Kidney (tissue), 13 donors: ENCODE measurements at regions not wholly inside any gene's neighbourhood (a gene's known extent, or its start where the extent isn't known, plus 50 kb on each side); places are given as distances from the start of the nearest gene placed in this dataset.

Experiments
- DNase-seq, 5 donors: peaks; one replicate each; pipeline ENCODE4 v3.0.0-alpha.2; 2013 to 2020
- FAIRE-seq: peaks from 2 replicates; lab custom pipeline; 2012; peaks lifted over from hg19 to GRCh38; lab: Jason Lieb, UNC
- H3K27ac ChIP-seq, 2 donors: one replicate each; pipeline ENCODE4 v1.7.0; 2013; ENCODE audit warnings: low read depth in 2 of 2, low read length in 2 of 2, inconsistent platforms in 1 of 2
- H3K27me3 ChIP-seq: one replicate; pipeline ENCODE4 v1.7.1; 2013; ENCODE audit warnings: low read length, inconsistent platforms; ENCODE audit not compliant: control insufficient read depth, insufficient read depth
- H3K36me3 ChIP-seq, 3 donors: one replicate each; pipeline versions ENCODE4 v1.7.0 to v1.7.1; 2013; ENCODE audit warnings: low read length in 3 of 3, control low read depth in 1 of 3, inconsistent platforms in 1 of 3; ENCODE audit not compliant: insufficient read depth in 3 of 3, control insufficient read depth in 2 of 3
- H3K4me1 ChIP-seq, 3 donors: one replicate each; pipeline versions ENCODE4 v1.7.0 to v1.7.1; 2013; ENCODE audit warnings: low read length in 3 of 3, inconsistent platforms in 1 of 3, low read depth in 1 of 3; ENCODE audit not compliant: control insufficient read depth in 2 of 3, insufficient read depth in 2 of 3
- H3K4me3 ChIP-seq, 3 donors: one replicate each; pipeline versions ENCODE4 v1.7.0 to v1.8.1; 2013; ENCODE audit warnings: low read length in 3 of 3, control low read depth in 1 of 3, inconsistent platforms in 1 of 3
- H3K9ac ChIP-seq, 3 donors: one replicate each; pipeline versions ENCODE4 v1.7.0 to v1.7.1; 2013; ENCODE audit warnings: low read length in 3 of 3, control low read depth in 1 of 3, inconsistent platforms in 1 of 3
- H3K9me3 ChIP-seq, 3 donors: one replicate each; pipeline versions ENCODE4 v1.7.0 to v1.7.1; 2013; ENCODE audit warnings: low read length in 3 of 3, control low read depth in 1 of 3, inconsistent platforms in 1 of 3; ENCODE audit not compliant: control insufficient read depth in 2 of 3, insufficient read depth in 1 of 3
- intact Hi-C: fragments of 100-400 bp; cut with DNase I; formaldehyde crosslinking; loops from one replicate; pipeline ENCODE4 v1.11.1; 2022
- TF ChIP-seq, protein P1 (sequence below): IDR thresholded peaks from 3 replicates; pipeline ENCODE4 v1.5.1; 2012; ENCODE audit warnings: mild to moderate bottlenecking, moderate library complexity, borderline replicate concordance; ENCODE audit not compliant: insufficient read depth; ENCODE audit errors: extremely low read depth
- donor health status: control.
- donor health status: control.
- donor health status: control.
- donor health status: control.
- donor health status: control.
- donor health status: DM: yes; HTN: yes; CAD: no.
- donor health status: Normal renal cell carcinoma (clear cell type).

DNA sequence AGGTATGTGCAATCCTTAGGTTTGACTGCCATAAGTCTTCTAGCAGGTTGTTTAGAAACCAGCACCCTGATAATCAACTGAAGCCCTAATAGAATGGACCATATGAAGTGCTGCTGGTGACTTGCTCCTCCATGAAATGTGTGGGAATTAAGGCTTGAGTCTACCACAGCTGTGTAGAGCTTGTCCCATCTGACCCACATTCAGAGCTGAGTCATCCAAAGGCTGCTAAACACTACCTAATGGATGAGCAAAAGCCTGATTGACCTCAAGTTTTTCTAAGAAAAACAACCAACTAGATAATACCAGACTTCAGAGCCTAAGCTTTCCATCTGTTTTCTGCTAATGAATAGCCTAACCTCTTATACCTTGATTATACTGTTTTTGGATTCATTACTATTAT, 120.3 kb upstream of the MOCS1 start:
- no peak for FAIRE-seq
- H3K4me1 ChIP-seq: no peaks in the 10 kb centered on the region
- no peaks in the 10 kb centered on the region for H3K36me3 ChIP-seq
- no peak overlapping the region for H3K27ac ChIP-seq
- no peaks in the 10 kb centered on the region for H3K27me3 ChIP-seq
- intact Hi-C loops: no loop called here
- no peaks in the 10 kb centered on the region for H3K9me3 ChIP-seq
- DNase-seq: no peak
- no peak overlapping the region for H3K9ac ChIP-seq
- TF ChIP-seq, protein P1, sequence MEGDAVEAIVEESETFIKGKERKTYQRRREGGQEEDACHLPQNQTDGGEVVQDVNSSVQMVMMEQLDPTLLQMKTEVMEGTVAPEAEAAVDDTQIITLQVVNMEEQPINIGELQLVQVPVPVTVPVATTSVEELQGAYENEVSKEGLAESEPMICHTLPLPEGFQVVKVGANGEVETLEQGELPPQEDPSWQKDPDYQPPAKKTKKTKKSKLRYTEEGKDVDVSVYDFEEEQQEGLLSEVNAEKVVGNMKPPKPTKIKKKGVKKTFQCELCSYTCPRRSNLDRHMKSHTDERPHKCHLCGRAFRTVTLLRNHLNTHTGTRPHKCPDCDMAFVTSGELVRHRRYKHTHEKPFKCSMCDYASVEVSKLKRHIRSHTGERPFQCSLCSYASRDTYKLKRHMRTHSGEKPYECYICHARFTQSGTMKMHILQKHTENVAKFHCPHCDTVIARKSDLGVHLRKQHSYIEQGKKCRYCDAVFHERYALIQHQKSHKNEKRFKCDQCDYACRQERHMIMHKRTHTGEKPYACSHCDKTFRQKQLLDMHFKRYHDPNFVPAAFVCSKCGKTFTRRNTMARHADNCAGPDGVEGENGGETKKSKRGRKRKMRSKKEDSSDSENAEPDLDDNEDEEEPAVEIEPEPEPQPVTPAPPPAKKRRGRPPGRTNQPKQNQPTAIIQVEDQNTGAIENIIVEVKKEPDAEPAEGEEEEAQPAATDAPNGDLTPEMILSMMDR: no peak
- no peak overlapping the region for H3K4me3 ChIP-seq

DNA sequence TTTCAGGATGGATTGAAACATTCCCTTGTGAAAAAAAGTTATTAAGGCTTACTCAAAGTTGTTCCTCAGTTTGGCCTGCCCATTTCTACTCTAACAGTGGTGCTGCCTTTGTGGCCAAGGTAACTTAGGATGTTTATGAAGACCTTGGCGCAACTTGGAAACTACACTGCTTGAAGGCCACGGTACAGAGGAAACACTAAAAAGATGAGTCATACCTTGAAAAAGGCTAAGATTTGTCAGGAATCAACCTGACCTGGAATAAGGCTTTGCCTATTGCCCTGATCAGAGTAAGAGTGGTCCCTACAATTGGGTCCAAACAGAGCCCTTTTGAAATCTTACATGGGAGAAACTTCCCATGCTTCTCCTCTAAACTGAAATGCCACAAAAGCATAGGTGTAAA, 119.9 kb upstream of the MOCS1 start:
- H3K4me1 ChIP-seq: no peaks in the 10 kb centered on the region
- no peak overlapping the region for H3K9ac ChIP-seq
- no peaks in the 10 kb centered on the region for H3K36me3 ChIP-seq
- intact Hi-C loops: no loop called here
- H3K4me3 ChIP-seq: no peak overlapping the region
- TF ChIP-seq, protein P1: no peak
- H3K9me3 ChIP-seq: no peaks in the 10 kb centered on the region
- no peak for FAIRE-seq
- no peak overlapping the region for H3K27ac ChIP-seq
- no peaks in the 10 kb centered on the region for H3K27me3 ChIP-seq
- no peak for DNase-seq

DNA sequence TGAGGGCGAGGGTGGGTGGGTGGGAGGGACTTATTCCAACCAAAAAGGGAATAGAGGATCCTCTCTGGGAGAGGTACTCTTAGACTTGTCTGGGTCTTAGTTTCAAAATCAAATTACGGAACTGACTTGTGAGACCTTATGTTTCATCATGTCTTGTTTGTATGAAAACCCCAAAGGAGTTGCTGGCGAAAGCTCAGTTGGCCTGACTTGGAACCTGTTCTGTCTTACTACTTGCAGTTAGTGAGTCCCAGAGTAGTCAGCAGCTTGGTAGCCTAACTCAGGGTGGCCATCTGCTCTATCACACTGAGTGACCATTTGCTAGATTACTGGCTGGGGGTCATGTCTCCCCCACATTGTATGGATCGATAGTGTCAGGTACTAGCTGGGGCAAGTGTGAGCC, 114.9 kb upstream of the MOCS1 start:
- Histone ChIP-seq H3K4me1 (no peaks in the 10 kb centered on the region), H3K4me3 (no peak overlapping the region), H3K9ac (no peak overlapping the region), H3K27me3 (no peaks in the 10 kb centered on the region), H3K27ac (no peak overlapping the region), H3K9me3 (no peaks in the 10 kb centered on the region), H3K36me3 (no peaks in the 10 kb centered on the region)
- TF ChIP-seq, protein P1: no peak
- DNase-seq (no peak), FAIRE-seq (no peak)
- intact Hi-C loops: no loop called here

GRCh38 chr6:40044196-40044595, 109.9 kb upstream of the MOCS1 start:
- no peaks in the 10 kb centered on the region for H3K27me3 ChIP-seq
- TF ChIP-seq, protein P1: no peak
- FAIRE-seq (no peak), DNase-seq (no peak)
- H3K4me1 ChIP-seq: no peaks in the 10 kb centered on the region
- no peak overlapping the region for H3K9ac ChIP-seq
- intact Hi-C loops: no loop called here
- H3K27ac ChIP-seq: no peak overlapping the region
- peaks cover 0 to 3% (median 0%) of the 10 kb centered on the region in 3 donors for H3K9me3 ChIP-seq
- H3K36me3 ChIP-seq: no peaks in the 10 kb centered on the region
- H3K4me3 ChIP-seq: no peak overlapping the region
